Panc1 (cell line): ENCODE measurements at regions not wholly inside any gene's neighbourhood (a gene's known extent, or its start where the extent isn't known, plus 50 kb on each side); places are given as distances from the start of the nearest gene placed in this dataset.

Experiments
- ATAC-seq: fragments of 200-7000 bp; cut with Tn5 transposase; 2 replicates; pipeline ENCODE4 v1.9.1; 2020; ENCODE audit warnings: mild to moderate bottlenecking, moderate library complexity
- BruUV-seq: library from RNA; stranded (reverse); fragments of 400-500 nt; replicated peaks from 2 replicates; lab custom pipeline; 2021; lab: Mats Ljungman, UMichigan
- CTCF ChIA-PET: fragments of 300-600 bp; sonication (Branson Sonifier 250); formaldehyde crosslinking; loops from one replicate; lab custom pipeline; 2022; ENCODE audit warnings: antibody characterized with exemption; lab: Charles Lee
- POLR2A ChIA-PET: fragments of 300-600 bp; sonication (Branson Sonifier 250); formaldehyde crosslinking; loops from one replicate; lab custom pipeline; 2022; ENCODE audit warnings: antibody characterized with exemption; lab: Charles Lee
- DNase-seq: peaks from one replicate; pipeline ENCODE4 v3.0.0-alpha.2; 2010; ENCODE audit warnings: low read depth, low spot score
- H3K27ac ChIP-seq: 2 replicates; pipeline ENCODE4 v1.5.1; 2011; ENCODE audit warnings: mild to moderate bottlenecking, low read length, inconsistent platforms
- H3K27me3 ChIP-seq: fragments of 200-500 bp; sonication (Bioruptor generic); 2 replicates; pipeline ENCODE4 v1.6.0; 2014; ENCODE audit warnings: low read length, inconsistent platforms; ENCODE audit not compliant: control insufficient read depth, insufficient read depth
- H3K36me3 ChIP-seq: fragments of 200-500 bp; sonication (Bioruptor generic); 2 replicates; pipeline ENCODE4 v1.5.1; 2014; ENCODE audit warnings: inconsistent platforms, mild to moderate bottlenecking, low read length, moderate library complexity; ENCODE audit not compliant: control insufficient read depth, insufficient read depth
- H3K4me1 ChIP-seq: 2 replicates; pipeline ENCODE4 v1.5.1; 2011; ENCODE audit warnings: inconsistent platforms, mild to moderate bottlenecking, low read length, moderate library complexity; ENCODE audit not compliant: control insufficient read depth, insufficient read depth
- H3K4me3 ChIP-seq, 2 experiments: 2 replicates each; pipeline ENCODE4 v1.5.1; 2011 to 2012; ENCODE audit warnings: low read depth in 2 of 2, low read length in 2 of 2, mild to moderate bottlenecking in 2 of 2, inconsistent platforms in 1 of 2, moderate library complexity in 1 of 2
- H3K9me3 ChIP-seq: fragments of 200-500 bp; sonication (Bioruptor generic); 2 replicates; pipeline ENCODE4 v1.5.1; 2014; ENCODE audit warnings: low read depth, mild to moderate bottlenecking, inconsistent platforms, low read length, moderate library complexity; ENCODE audit not compliant: control insufficient read depth, insufficient read depth
- CTCF ChIP-seq: fragments of 450-650 bp; IDR thresholded peaks from 2 replicates; pipeline ENCODE4 v1.5.1; 2017; ENCODE audit warnings: mild to moderate bottlenecking
- POLR2AphosphoS5 ChIP-seq: IDR thresholded peaks from 2 replicates; pipeline ENCODE4 v1.6.1; 2012; ENCODE audit warnings: mild to moderate bottlenecking, low read depth, low read length, moderate library complexity
- REST ChIP-seq, 2 experiments: IDR thresholded peaks; 2 replicates each; pipeline ENCODE4 v1.6.1; 2011 to 2012; ENCODE audit warnings: low read depth in 2 of 2, control low read depth in 1 of 2, low read length in 1 of 2, mild to moderate bottlenecking in 1 of 2, moderate library complexity in 1 of 2; ENCODE audit not compliant: insufficient read depth in 1 of 2
- SIN3A ChIP-seq: IDR thresholded peaks from 2 replicates; pipeline ENCODE4 v1.6.1; 2012; ENCODE audit warnings: low read depth, mild to moderate bottlenecking, low read length, moderate library complexity, borderline replicate concordance; ENCODE audit not compliant: insufficient read depth
- TCF7L2 ChIP-seq: IDR thresholded peaks from 2 replicates; pipeline ENCODE4 v1.6.1; 2011; ENCODE audit warnings: mild to moderate bottlenecking, low read depth, low read length, inconsistent platforms
- in situ Hi-C: cut with HindIII; loops from 2 replicates; pipeline ENCODE4 v1.10.0; 2016; ENCODE audit warnings: low sequenced_read_pairs, low pct_unique_long_range_greater_than_20kb
- intact Hi-C: fragments of 100-400 bp; cut with micrococcal nuclease; formaldehyde crosslinking; loops from one replicate; pipeline ENCODE4 v1.10.0; 2022; ENCODE audit not compliant: unreplicated experiment

- no peaks in the 10 kb centered on the region for H3K4me1 ChIP-seq
- no peaks in the 10 kb centered on the region for H3K27me3 ChIP-seq
- no peaks in the 10 kb centered on the region for H3K36me3 ChIP-seq
- H3K27ac ChIP-seq: no peak overlapping the region
- ChIA-PET CTCF (no interaction called here), POLR2A (no interaction called here)
- H3K9me3 ChIP-seq: no peaks in the 10 kb centered on the region
- no peak for DNase-seq
- ATAC-seq: no peak
- TF ChIP-seq REST (IDR thresholded peaks at IDR 0.05; ENCODE audit: insufficient read depth in 1 of 2, low read depth in 2 of 2, low read length in 1 of 2) (no peak), CTCF (no peak), POLR2AphosphoS5 (no peak), TCF7L2 (no peak), SIN3A (no peak)
- BruUV-seq: no TSS peak
- intact Hi-C loops: no loop called here
- H3K4me3 ChIP-seq: no peak overlapping the region
- in situ Hi-C loops: no loop called here
These were observed 810.5 kb upstream of the NECTIN3 start for GRCh38 chr3:110261141-110261540.

GRCh38 chr3:110262896-110263295 is 808.7 kb upstream of the NECTIN3 start:
- Histone ChIP-seq H3K9me3 (no peaks in the 10 kb centered on the region), H3K4me3 (no peak overlapping the region), H3K36me3 (no peaks in the 10 kb centered on the region), H3K4me1 (no peaks in the 10 kb centered on the region), H3K27me3 (no peaks in the 10 kb centered on the region), H3K27ac (no peak overlapping the region)
- BruUV-seq: no TSS peak
- ChIA-PET CTCF (no interaction called here), POLR2A (interaction anchor here (0.7 kb wide), 1 partner anchor 979 kb away, joined by 3 read pairs; no protein-coding TSS in a partner anchor)
- TF ChIP-seq CTCF (no peak), REST (IDR thresholded peaks at IDR 0.05; ENCODE audit: insufficient read depth in 1 of 2, low read depth in 2 of 2, low read length in 1 of 2) (no peak), TCF7L2 (no peak), SIN3A (no peak), POLR2AphosphoS5 (no peak)
- intact Hi-C loops (no loop called here), in situ Hi-C loops (no loop called here)
- ATAC-seq (no peak), DNase-seq (no peak)
